Activated CD8-positive, alpha-beta T cell treated with anti-CD3 and anti-CD28 coated beads for 36 hours (primary cell): ENCODE measurements at regions not wholly inside any gene's neighbourhood (a gene's known extent, or its start where the extent isn't known, plus 50 kb on each side); places are given as distances from the start of the nearest gene placed in this dataset.

Experiments used
- ATAC-seq: fragments of 200-7000 bp; cut with Tn5 transposase; one replicate; pipeline ENCODE4 v1.10.0; 2021; ENCODE audit warnings: mild to moderate bottlenecking, moderate library complexity
- CTCF ChIA-PET: fragments of 350-600 bp; sonication (Branson Sonifier 250); formaldehyde crosslinking; loops from one replicate; lab custom pipeline; 2021; ENCODE audit warnings: antibody characterized with exemption; lab: Charles Lee
- POLR2A ChIA-PET: fragments of 350-600 bp; sonication (Branson Sonifier 250); formaldehyde crosslinking; loops from one replicate; lab custom pipeline; 2021; ENCODE audit warnings: antibody characterized with exemption; lab: Charles Lee
- DNase-seq: peaks from one replicate; pipeline ENCODE4 v3.0.0-alpha.2; 2020
- H3K27ac Mint-ChIP-seq: one replicate; pipeline ENCODE4 v1.8.0; 2021; ENCODE audit warnings: mild to moderate bottlenecking, mixed read lengths
- H3K27me3 Mint-ChIP-seq: one replicate; pipeline ENCODE4 v1.8.0; 2021; ENCODE audit warnings: mixed read lengths
- H3K36me3 Mint-ChIP-seq: one replicate; pipeline ENCODE4 v1.8.0; 2021; ENCODE audit warnings: low read depth, mixed read lengths
- H3K4me1 Mint-ChIP-seq: one replicate; pipeline ENCODE4 v1.8.0; 2021; ENCODE audit warnings: low read depth, mixed read lengths
- H3K4me3 Mint-ChIP-seq: one replicate; pipeline ENCODE4 v1.8.0; 2021; ENCODE audit warnings: mild to moderate bottlenecking, moderate library complexity, mixed read lengths
- H3K9me3 Mint-ChIP-seq: one replicate; pipeline ENCODE4 v1.8.0; 2021; ENCODE audit warnings: mixed read lengths
- CTCF ChIP-seq: fragments of 200-600 bp; IDR thresholded peaks from one replicate; pipeline ENCODE4 v1.8.0; 2022; ENCODE audit warnings: antibody characterized with exemption, mild to moderate bottlenecking
- intact Hi-C: fragments of 100-400 bp; cut with micrococcal nuclease; formaldehyde crosslinking; loops from one replicate; pipeline ENCODE4 v1.10.0; 2022

- POLR2A ChIA-PET: no interaction called here
- peak; percentile 77 for ATAC-seq
These were observed 201.0 kb downstream of the MBD2 start for GRCh38 chr18:54023471-54023870.

DNA sequence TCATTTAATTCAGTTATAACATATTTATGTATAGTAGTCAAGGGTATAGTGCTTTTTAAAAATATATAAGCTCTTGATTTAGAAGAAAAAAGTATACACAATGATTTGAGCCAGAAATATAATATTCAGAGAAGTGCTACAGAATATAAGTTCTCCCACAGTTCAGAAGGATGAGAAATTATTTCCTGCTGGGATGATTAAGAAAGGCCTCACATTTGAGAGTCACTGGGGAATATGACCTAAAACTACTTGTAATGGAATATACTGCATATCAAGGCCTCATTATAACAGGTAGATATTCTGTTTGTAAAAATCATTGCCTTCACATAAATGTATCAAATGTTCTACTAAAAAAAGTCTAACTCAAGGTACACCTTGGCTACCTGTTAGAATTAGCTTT lies 203.5 kb downstream of the MBD2 start:
- no peaks in the 10 kb centered on the region for H3K9me3 Mint-ChIP-seq

More at GRCh38 chr18:54023471-54023870, 201.0 kb downstream of the MBD2 start:
- Mint-ChIP-seq H3K9me3 (no peaks in the 10 kb centered on the region), H3K27ac (no peak overlapping the region), H3K27me3 (peaks cover 11% of the 10 kb centered on the region), H3K4me3 (no peak overlapping the region), H3K36me3 (no peaks in the 10 kb centered on the region), H3K4me1 (no peaks in the 10 kb centered on the region)
- intact Hi-C loops: no loop called here
- CTCF ChIA-PET: no interaction called here
- DNase-seq: peak; percentile 25
- no peak for TF ChIP-seq CTCF

GRCh38 chr18:54020156-54020745 lies 204.2 kb downstream of the MBD2 start:
- Mint-ChIP-seq H3K4me1 (no peaks in the 10 kb centered on the region), H3K4me3 (no peak overlapping the region), H3K36me3 (no peaks in the 10 kb centered on the region), H3K9me3 (no peaks in the 10 kb centered on the region), H3K27ac (no peak overlapping the region), H3K27me3 (peaks cover 8% of the 10 kb centered on the region)
- ChIA-PET POLR2A (no interaction called here), CTCF (no interaction called here)
- intact Hi-C loops: no loop called here
- DNase-seq (no peak), ATAC-seq (no peak)
- TF ChIP-seq CTCF: no peak

More for the DNA sequence above, 203.5 kb downstream of the MBD2 start:
- intact Hi-C loops: no loop called here
- Mint-ChIP-seq H3K36me3 (no peaks in the 10 kb centered on the region), H3K4me3 (no peak overlapping the region), H3K27me3 (peaks cover 11% of the 10 kb centered on the region), H3K4me1 (no peaks in the 10 kb centered on the region), H3K27ac (no peak overlapping the region)
- no peak for TF ChIP-seq CTCF
- POLR2A ChIA-PET: no interaction called here
- no peak for ATAC-seq
- CTCF ChIA-PET: no interaction called here
- no peak for DNase-seq

- ChIA-PET POLR2A (no interaction called here), CTCF (no interaction called here)
- peaks cover 8% of the 10 kb centered on the region for H3K27me3 Mint-ChIP-seq
- H3K9me3 Mint-ChIP-seq: no peaks in the 10 kb centered on the region
- ATAC-seq: no peak
- H3K36me3 Mint-ChIP-seq: no peaks in the 10 kb centered on the region
- TF ChIP-seq CTCF: no peak
- H3K27ac Mint-ChIP-seq: no peak overlapping the region
- intact Hi-C loops: no loop called here
- H3K4me3 Mint-ChIP-seq: no peak overlapping the region
- no peaks in the 10 kb centered on the region for H3K4me1 Mint-ChIP-seq
- no peak for DNase-seq
These were observed 204.8 kb downstream of the MBD2 start for GRCh38 chr18:54019641-54020040.

GRCh38 chr18:54013452-54013851 lies 211.0 kb downstream of the MBD2 start:
- TF ChIP-seq CTCF: no peak
- no peaks in the 10 kb centered on the region for H3K9me3 Mint-ChIP-seq
- intact Hi-C loops: no loop called here
- H3K4me3 Mint-ChIP-seq: no peak overlapping the region
- no peaks in the 10 kb centered on the region for H3K36me3 Mint-ChIP-seq
- H3K27ac Mint-ChIP-seq: no peak overlapping the region
- POLR2A ChIA-PET: no interaction called here
- no peak for ATAC-seq
- CTCF ChIA-PET: no interaction called here
- peaks cover 2% of the 10 kb centered on the region for H3K27me3 Mint-ChIP-seq
- H3K4me1 Mint-ChIP-seq: no peaks in the 10 kb centered on the region
- DNase-seq: no peak
